ENCODE measurements at regions not wholly inside any gene's neighbourhood (a gene's known extent, or its start where the extent isn't known, plus 50 kb on each side); places are given as distances from the start of the nearest gene placed in this dataset.

- TF ChIP-seq RAD21 (conservative IDR thresholded peaks at IDR 0.05 in 1 of 2, IDR thresholded peaks at IDR 0.05 in 1 of 2) (no peak), EHMT2 (IDR thresholded peaks at IDR 0.05; ENCODE audit: low read depth) (no peak), ESRRA (IDR thresholded peaks at IDR 0.05; ENCODE audit: borderline replicate concordance, low read length) (no peak)
- TF ChIP-seq, protein P1, sequence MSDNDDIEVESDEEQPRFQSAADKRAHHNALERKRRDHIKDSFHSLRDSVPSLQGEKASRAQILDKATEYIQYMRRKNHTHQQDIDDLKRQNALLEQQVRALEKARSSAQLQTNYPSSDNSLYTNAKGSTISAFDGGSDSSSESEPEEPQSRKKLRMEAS (IDR thresholded peaks at IDR 0.05), result no peak
These were observed 95.3 kb upstream of the KCNG1 start (continued) for GRCh38 chr20:51118216-51118615.

- H3K27ac ChIP-seq, result peak overlapping the region in 1 of 2 experiments; percentile 73; a peak in 1 of 6 replicates
- ChIA-PET POLR2A (no interaction called here), CTCF (interaction anchor here (1.0 to 1.7 kb wide), 5 partner anchors 9 to 189 kb away, joined by 3 to 5 read pairs (median 3); no protein-coding TSS in a partner anchor)
- H3K4me2 ChIP-seq, result 0 out of 3 replicates have a peak overlapping the region, but pooled peaks have one; percentile 23
- H3K4me1 ChIP-seq, result peaks cover 36% of the 10 kb centered on the region
- DNase-seq (ENCODE audit: low read depth in 1 of 2, low spot score in 1 of 2), result no peak
- no peaks in the 10 kb centered on the region for H3K9me3 ChIP-seq
- TF ChIP-seq CEBPB (IDR thresholded peaks at IDR 0.05) (no peak), SMC3 (IDR thresholded peaks at IDR 0.05) (no peak), JUNB (IDR thresholded peaks at IDR 0.05) (no peak), CBX8 (IDR thresholded peaks at IDR 0.05) (no peak), FOSL2 (IDR thresholded peaks at IDR 0.05) (no peak), FOSL2 (CRISPR knock-in tag; IDR thresholded peaks at IDR 0.05) (no peak), MYC (IDR thresholded peaks at IDR 0.05; ENCODE audit: borderline replicate concordance, low read length) (no peak), CHD2 (IDR thresholded peaks at IDR 0.05; ENCODE audit: low read length, partially characterized antibody) (no peak), ESRRA (IDR thresholded peaks at IDR 0.05; ENCODE audit: borderline replicate concordance, low read length) (no peak), MAFK (IDR thresholded peaks at IDR 0.05; ENCODE audit: partially characterized antibody) (no peak), CHD4 (IDR thresholded peaks at IDR 0.05; ENCODE audit: borderline replicate concordance) (no peak)
- TF ChIP-seq, protein P2, sequence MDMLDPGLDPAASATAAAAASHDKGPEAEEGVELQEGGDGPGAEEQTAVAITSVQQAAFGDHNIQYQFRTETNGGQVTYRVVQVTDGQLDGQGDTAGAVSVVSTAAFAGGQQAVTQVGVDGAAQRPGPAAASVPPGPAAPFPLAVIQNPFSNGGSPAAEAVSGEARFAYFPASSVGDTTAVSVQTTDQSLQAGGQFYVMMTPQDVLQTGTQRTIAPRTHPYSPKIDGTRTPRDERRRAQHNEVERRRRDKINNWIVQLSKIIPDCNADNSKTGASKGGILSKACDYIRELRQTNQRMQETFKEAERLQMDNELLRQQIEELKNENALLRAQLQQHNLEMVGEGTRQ (IDR thresholded peaks at IDR 0.05), result no peak
- WGBS (ENCODE audit: missing lambda C conversion rate), result 43% methylated on average over 9 of the region's 9 CpGs
- no peak for FAIRE-seq
- no peak for ATAC-seq
- no peak overlapping the region for H3K4me3 ChIP-seq
These were observed 94.1 kb upstream of the KCNG1 start for GRCh38 chr20:51116765-51117686.

DNA sequence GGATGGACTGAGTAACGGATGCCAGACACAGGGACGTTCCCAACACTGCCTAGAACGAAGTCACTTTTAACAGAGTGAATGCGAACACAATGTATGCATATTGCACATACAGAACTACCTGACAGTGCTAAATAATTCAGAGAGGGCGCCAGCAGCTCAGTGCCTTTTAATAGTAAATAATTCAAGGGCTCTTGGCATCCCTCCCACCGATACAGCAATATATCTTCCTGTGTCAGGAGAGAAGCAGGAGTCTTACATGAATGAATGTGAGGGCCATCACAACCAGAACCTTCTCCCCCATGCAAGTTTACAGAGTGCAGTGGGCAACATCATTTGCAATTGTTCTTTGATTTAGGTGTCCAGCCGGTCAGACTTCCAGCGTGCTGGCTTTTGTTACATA lies 88.4 kb upstream of the KCNG1 start:
- H3K4me2 ChIP-seq, result no peak overlapping the region
- H3K9me3 ChIP-seq, result no peaks in the 10 kb centered on the region
- no peaks in the 10 kb centered on the region for H3K4me1 ChIP-seq
- ATAC-seq (no peak), FAIRE-seq (no peak), DNase-seq (ENCODE audit: low read depth in 1 of 2, low spot score in 1 of 2) (no peak)
- ChIA-PET POLR2A (no interaction called here), CTCF (interaction anchor here (1.2 to 1.5 kb wide), 2 partner anchors 124 to 196 kb away, joined by 3 read pairs; no protein-coding TSS in a partner anchor)
- 38% methylated on average over 8 of the region's 8 CpGs for WGBS (ENCODE audit: missing lambda C conversion rate)
- no peak overlapping the region for H3K27ac ChIP-seq
- no peak overlapping the region for H3K4me3 ChIP-seq
- TF ChIP-seq RFX5 (IDR thresholded peaks at IDR 0.05) (no peak), HOXB13 (CRISPR knock-in tag; IDR thresholded peaks at IDR 0.05; ENCODE audit: low read depth) (no peak), MYC (IDR thresholded peaks at IDR 0.05; ENCODE audit: borderline replicate concordance, low read length) (no peak), ESRRA (IDR thresholded peaks at IDR 0.05; ENCODE audit: borderline replicate concordance, low read length) (no peak), FOSL2 (IDR thresholded peaks at IDR 0.05) (no peak), FOSL2 (CRISPR knock-in tag; IDR thresholded peaks at IDR 0.05) (no peak), HEYL (CRISPR knock-in tag; IDR thresholded peaks at IDR 0.05) (no peak), EHF (CRISPR knock-in tag; IDR thresholded peaks at IDR 0.05) (no peak), ZSCAN20 (CRISPR knock-in tag; IDR thresholded peaks at IDR 0.05) (no peak), HOXA7 (CRISPR knock-in tag; IDR thresholded peaks at IDR 0.05) (no peak), KDM5A (IDR thresholded peaks at IDR 0.05) (no peak), REST (IDR thresholded peaks at IDR 0.05) (no peak), ZFP36 (IDR thresholded peaks at IDR 0.05; ENCODE audit: borderline replicate concordance, partially characterized antibody) (no peak), PHF8 (IDR thresholded peaks at IDR 0.05; ENCODE audit: borderline replicate concordance, low read depth) (no peak), FOSB (CRISPR knock-in tag; IDR thresholded peaks at IDR 0.05) (no peak), MAFK (IDR thresholded peaks at IDR 0.05; ENCODE audit: partially characterized antibody) (no peak)
- TF ChIP-seq, protein P3, sequence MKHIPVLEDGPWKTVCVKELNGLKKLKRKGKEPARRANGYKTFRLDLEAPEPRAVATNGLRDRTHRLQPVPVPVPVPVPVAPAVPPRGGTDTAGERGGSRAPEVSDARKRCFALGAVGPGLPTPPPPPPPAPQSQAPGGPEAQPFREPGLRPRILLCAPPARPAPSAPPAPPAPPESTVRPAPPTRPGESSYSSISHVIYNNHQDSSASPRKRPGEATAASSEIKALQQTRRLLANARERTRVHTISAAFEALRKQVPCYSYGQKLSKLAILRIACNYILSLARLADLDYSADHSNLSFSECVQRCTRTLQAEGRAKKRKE (CRISPR knock-in tag; IDR thresholded peaks at IDR 0.05; ENCODE audit: low read depth), result no peak
- TF ChIP-seq, protein P4, sequence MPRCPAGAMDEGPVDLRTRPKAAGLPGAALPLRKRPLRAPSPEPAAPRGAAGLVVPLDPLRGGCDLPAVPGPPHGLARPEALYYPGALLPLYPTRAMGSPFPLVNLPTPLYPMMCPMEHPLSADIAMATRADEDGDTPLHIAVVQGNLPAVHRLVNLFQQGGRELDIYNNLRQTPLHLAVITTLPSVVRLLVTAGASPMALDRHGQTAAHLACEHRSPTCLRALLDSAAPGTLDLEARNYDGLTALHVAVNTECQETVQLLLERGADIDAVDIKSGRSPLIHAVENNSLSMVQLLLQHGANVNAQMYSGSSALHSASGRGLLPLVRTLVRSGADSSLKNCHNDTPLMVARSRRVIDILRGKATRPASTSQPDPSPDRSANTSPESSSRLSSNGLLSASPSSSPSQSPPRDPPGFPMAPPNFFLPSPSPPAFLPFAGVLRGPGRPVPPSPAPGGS (IDR thresholded peaks at IDR 0.05), result no peak
